ENCODE measurements at regions not wholly inside any gene's neighbourhood (a gene's known extent, or its start where the extent isn't known, plus 50 kb on each side); places are given as distances from the start of the nearest gene placed in this dataset.

DNA sequence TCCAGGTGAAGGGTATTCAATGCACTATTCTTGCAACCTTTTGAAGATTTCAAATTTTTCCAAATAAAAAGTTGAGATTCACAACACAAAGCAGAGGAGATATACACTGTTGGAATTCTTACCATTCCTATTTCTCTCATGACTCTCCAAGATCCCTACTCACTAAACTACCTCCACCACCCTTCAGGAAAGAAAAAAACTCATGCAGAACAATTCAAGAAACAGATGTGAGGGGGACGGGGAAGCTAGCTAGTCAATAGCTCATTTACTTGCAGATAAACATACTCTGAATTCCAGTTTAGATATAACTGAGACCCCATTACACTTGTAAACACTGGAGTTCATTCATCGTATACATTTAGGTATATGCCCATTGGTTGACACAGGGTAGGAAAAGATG lies 90.0 kb upstream of the SERP2 start:
- no peak for DNase-seq

GRCh38 chr13:44287958-44288357 lies 85.7 kb upstream of the SERP2 start:
- DNase-seq, result no peak

- DNase-seq, result no peak
These were observed 81.1 kb upstream of the SERP2 start for GRCh38 chr13:44292545-44292944.

DNA sequence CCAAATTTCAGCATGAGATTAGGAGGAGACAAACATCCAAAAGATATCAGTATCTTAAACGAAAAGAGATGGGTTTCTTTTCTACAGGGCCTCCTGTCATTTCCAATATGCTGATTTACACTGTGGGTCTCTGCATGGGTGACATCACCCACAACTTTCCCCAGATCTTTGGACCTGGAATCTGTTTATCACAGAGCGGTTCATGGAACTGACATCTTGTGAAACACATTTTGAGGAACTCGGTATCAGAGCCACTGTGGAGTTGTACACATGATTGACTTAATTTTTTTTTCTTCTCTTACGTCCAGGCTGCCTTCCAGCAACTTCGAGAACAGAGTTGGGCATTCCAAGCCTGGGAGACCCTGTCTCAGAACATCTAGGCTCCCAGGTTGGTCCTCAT lies 80.2 kb upstream of the SERP2 start:
- no peak for DNase-seq

DNA sequence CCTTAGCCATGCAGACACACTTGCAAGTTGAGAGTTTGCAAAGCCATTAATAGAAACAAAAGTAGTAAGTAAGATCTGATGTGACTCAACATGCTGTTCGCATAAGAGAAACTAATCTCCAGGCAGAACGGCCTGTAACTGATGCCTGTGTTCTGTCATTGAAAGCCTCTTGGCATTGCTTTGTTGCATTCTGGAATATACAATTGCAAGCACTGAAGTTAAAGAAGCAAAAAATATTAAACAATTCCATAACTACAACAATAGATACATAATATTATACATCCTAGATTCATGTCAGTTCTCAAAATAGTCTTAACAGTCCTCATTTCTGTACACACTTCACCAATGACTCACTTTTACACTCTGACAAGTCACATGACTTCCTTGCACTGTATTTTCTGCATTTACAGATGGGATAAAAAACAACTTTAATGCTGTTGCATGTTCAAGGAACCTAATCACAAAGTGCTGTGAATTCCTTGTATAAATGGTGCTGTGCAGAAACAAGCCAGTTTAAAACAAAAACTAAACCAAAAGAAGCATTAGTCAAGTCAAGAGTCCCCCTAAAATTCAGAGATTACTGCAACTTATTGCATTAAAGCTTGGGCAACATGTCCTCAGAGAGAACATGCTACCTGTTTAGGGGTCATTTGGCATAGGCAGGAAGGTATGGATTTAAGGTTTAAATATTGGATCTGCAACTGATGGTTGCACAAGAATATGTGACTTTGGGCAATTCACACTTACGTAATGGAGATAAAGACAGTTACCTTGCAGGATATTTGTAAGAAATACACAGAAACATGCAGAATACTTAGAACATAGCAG lies 79.5 kb upstream of the SERP2 start:
- DNase-seq, result no peak

DNA sequence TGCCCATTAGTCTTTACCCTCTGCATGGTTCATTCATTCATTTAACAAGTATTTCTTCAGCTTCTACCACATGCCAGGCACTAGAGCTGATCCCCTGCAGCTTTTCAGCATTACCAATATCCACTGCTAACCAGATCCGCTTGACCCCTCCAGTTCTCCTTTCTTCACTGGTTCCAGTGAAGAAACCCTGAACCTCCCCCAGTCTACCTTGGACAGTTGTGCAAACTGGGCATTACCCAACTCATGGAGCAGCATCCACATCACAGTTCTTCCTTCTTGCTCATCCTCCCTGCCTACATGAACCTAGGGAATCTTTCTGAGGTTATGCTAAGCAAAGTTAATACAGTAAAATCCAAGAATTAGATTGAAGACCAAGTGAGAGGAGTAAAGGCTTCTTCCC lies 78.7 kb upstream of the SERP2 start:
- no peak for DNase-seq

GRCh38 chr13:44296856-44297255 lies 76.8 kb upstream of the SERP2 start:
- no peak for DNase-seq

DNA sequence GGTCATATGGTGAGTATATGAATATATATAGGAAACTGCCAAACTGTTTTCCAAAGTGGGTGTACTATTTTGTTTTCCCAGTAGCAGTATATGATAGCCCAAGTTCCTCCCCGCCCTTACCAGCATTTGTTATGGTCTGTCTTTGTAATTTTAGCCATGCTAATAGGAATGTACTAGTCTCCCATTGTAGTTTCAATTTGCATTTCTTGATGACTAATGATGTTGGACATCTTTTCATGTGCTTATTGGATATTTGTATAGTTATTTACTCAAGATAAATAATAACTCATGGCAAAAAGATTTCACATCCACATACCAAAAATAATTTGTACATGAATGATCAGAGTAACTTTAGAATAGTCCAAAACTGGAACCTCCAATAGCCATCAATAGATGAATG lies 75.3 kb upstream of the SERP2 start:
- peak; percentile 56 for DNase-seq

- DNase-seq, result peak; percentile 20
These were observed 74.3 kb upstream of the SERP2 start for GRCh38 chr13:44299152-44299943.

GRCh38 chr13:44300895-44301638 lies 72.6 kb upstream of the SERP2 start:
- DNase-seq, result peak; percentile 46

DNA sequence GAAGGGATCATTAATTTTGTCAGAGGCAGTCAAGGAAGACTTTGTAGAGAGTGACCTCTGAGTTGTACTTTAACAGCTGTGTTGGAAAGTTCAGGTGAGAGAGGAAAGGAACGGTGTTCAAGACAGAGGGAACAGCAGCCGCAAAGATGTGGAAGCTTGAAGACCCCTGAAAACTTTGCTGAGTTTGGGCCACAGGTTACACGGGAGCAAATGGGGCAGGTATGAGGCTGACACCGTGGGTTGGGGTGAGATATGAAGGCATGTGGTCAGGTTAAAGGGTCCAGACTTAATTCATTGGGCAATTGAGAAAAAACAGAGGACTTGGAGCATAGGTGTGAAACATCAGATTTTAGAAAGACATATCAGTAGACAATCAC lies 72.0 kb upstream of the SERP2 start:
- no peak for DNase-seq

GRCh38 chr13:44302233-44302632 lies 71.4 kb upstream of the SERP2 start:
- no peak for DNase-seq

DNA sequence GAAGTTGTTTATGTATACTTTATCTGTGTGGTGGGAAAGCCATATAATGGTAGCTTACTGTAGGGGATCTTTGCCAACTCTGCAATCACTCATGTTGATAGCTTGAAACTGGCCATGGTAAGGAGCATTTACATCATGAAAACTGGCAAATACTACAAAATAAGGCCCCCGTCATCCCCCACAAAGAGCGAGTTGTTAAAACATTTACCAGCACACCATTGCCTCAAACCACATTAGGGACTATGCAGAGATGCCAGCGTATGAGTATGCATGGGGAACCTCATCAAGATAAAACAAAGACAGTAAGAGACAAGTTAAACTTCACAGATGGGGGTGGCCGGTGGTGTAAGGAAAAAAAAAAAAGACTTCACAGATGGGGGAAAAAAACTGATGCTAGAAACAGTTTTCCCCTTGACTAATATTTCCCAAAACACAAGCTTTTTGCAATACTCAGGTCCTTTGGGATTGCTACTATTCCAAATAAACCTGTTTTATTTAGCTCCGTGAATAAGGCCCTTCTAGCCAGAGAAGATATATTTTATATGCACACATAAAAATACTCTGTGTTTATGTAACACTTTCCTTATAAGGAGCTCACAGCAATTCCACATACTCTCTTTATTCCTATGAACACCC lies 70.6 kb upstream of the SERP2 start:
- no peak for DNase-seq

DNA sequence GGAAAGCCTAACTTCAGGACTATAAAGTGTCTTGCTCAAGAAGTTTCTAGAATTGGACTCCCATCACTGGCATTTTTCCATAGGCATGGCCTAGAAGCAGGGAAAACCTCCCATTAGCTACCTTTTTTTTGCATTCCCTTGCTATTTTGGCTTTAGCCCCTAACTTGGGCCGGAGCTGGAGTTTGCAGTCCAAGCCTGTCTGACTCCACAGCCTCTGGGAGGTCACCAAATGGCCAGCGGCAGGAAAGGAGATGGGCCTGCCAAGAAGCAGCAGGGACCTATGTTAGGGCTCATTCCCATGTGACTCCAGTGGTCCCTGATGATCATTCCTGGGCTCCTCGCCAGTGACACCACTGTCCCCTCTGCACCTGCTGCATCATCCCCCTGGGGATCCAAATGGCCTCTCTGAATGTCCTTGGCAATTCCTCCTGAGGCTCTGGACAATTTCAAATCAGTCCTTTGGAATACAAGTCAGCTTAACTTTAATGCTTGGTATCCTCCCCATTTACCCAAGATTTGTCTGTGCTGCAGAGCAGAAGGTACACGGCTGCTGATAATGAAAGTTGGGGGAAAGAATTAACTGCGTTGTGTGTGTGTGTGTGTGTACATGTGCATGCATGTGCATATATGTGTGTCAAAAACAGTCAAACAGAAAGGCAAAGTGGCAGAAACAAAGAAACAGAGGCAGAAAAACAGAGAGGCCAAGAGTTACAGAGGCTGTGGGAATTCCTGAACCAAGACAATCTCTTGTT lies 69.8 kb upstream of the SERP2 start:
- DNase-seq, result peak; percentile 18

DNA sequence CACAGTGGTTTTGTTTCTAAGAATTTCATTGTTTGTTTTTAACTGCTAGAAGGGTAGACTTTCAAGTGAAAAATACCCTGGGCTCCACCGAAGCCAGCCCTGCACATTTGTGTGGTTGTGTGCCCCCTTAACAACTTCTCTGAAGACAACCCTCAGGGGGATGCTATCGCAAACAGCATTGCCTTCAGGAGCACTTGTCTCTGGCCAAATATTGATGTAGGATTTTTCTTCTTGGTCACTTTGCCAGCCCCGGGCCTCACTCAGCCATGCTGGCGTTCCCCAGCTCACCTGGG lies 69.2 kb upstream of the SERP2 start:
- no peak for DNase-seq

- DNase-seq, result no peak
These were observed 68.3 kb upstream of the SERP2 start for GRCh38 chr13:44305286-44305685.

DNA sequence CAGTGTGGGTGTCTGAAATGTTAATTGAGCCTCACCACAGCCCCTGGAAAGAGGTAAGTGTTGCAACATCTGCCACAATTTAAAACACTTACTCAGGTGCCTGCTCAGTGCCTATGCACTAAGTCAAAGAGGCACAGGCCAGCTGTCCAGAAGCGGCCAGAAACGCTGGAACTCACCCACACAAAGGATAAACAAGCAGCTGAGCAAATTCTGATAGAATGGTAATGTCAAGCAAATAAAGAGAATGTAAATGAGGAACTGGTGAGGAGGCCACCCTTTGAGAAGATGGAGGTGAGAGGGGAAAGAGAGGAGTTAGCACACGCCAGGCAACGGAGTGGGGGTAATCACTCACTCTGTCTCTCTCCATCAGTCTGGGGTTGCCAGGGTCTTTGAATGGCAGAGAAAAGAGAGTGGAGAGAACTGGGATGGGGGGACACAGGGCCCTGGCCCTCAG lies 67.7 kb upstream of the SERP2 start:
- no peak for DNase-seq

- peak; percentile 90 for DNase-seq
These were observed 67.0 kb upstream of the SERP2 start for GRCh38 chr13:44306371-44307192.

DNA sequence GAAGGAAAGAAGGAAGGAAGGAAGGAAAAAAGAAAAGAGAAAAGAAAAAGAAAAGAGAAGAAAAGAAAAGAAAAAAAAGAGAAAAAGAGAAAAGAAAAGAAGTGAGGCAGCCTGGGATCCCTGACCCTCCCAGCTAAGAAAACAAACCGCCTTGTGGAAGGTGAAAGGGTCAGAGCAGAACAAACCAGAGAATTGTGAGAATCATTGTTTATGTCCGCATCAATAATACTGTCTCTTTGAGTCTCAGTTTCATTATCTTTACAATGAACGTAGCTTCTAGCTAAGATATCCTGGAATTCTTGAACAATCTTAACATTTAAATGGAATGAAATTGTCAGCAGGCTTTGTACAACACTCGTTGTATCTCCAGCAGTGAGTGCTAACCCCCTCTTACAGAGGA lies 66.4 kb upstream of the SERP2 start:
- no peak for DNase-seq

DNA sequence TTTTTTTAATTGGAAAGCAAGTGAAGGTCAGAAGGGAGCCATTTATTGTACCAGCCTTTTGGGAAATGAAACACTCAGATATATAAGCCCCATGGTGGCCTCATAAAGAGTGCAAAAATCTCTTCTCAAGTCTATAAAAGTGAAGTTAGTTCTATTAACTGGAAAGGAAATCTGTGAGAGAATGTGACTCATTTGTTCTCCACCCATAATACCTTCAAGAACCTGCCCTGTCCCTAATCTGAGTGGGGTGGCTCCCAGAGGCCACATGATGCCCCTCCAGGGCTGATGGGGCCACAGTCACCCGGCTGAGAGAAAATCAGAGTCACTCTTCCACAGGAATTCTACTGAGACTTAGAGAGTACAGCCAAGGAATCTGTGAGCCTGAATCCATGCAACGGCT lies 65.8 kb upstream of the SERP2 start:
- DNase-seq, result no peak

DNA sequence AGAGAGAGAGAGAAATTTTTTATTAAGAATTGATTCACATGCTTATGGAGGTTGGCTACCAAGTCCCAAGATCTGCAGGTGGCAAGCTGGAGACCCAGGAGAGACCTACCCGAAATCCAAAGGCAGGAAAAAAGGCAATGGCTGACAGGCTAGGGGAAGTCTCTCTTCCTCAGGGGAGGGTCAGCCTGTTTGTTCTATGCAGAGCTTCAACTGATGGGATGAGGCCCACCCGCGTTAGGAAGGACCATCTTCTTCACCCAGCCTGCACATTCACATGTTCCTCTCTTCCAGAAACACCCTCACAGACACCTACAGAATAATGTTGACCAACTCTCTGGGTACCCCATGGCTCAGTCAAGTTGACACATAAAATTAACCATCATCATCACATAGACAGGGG lies 65.3 kb upstream of the SERP2 start:
- DNase-seq, result no peak

All from fibroblast of skin of scalp (primary cell).